DOHH2 (cell line): ENCODE measurements at regions not wholly inside any gene's neighbourhood (a gene's known extent, or its start where the extent isn't known, plus 50 kb on each side); places are given as distances from the start of the nearest gene placed in this dataset.

Experiments used
- H3F3A ChIP-seq: fragments of 200-600 bp; sonication (generic), shearing (Covaris generic); 2 replicates; pipeline ENCODE4 v1.6.0; 2016; ENCODE audit warnings: antibody characterized with exemption, mild to moderate bottlenecking; ENCODE audit not compliant: control insufficient read depth, insufficient read depth
- H3K27ac ChIP-seq: fragments of 200-600 bp; sonication (generic); 2 replicates; pipeline ENCODE4 v1.5.1; 2014; ENCODE audit warnings: low read depth, mild to moderate bottlenecking, low read length, moderate library complexity
- H3K27me3 ChIP-seq: fragments of 200-600 bp; sonication (generic); 2 replicates; pipeline ENCODE4 v1.6.1; 2014; ENCODE audit warnings: mild to moderate bottlenecking, low read length, mixed read lengths; ENCODE audit not compliant: control insufficient read depth
- H3K36me3 ChIP-seq: fragments of 200-600 bp; sonication (generic); 2 replicates; pipeline ENCODE4 v1.6.1; 2014; ENCODE audit warnings: mild to moderate bottlenecking, low read length, moderate library complexity, mixed read lengths; ENCODE audit not compliant: control insufficient read depth
- H3K4me1 ChIP-seq: fragments of 200-600 bp; sonication (generic); 2 replicates; pipeline ENCODE4 v1.6.1; 2014; ENCODE audit warnings: mild to moderate bottlenecking, low read length, mixed read lengths; ENCODE audit not compliant: control insufficient read depth
- H3K4me2 ChIP-seq: fragments of 200-600 bp; sonication (generic); 2 replicates; pipeline ENCODE4 v1.6.0; 2014; ENCODE audit warnings: mild to moderate bottlenecking, low read length, moderate library complexity
- H3K4me3 ChIP-seq: fragments of 200-600 bp; sonication (generic); 2 replicates; pipeline ENCODE4 v1.5.1; 2014; ENCODE audit warnings: mild to moderate bottlenecking, low read length, mixed read lengths
- H3K79me2 ChIP-seq: fragments of 200-600 bp; sonication (generic); 2 replicates; pipeline ENCODE4 v1.6.1; 2014; ENCODE audit warnings: mild to moderate bottlenecking, low read length, mixed read lengths; ENCODE audit not compliant: control insufficient read depth
- H3K9me2 ChIP-seq: fragments of 200-600 bp; sonication (generic); replicated peaks from 2 replicates; pipeline ENCODE4 v1.6.1; 2014; ENCODE audit warnings: mild to moderate bottlenecking, low read length, mixed read lengths; ENCODE audit not compliant: control insufficient read depth
- H3K9me3 ChIP-seq: fragments of 200-600 bp; sonication (generic); 2 replicates; pipeline ENCODE4 v1.6.1; 2014; ENCODE audit warnings: antibody characterized with exemption, low read length, mixed read lengths; ENCODE audit not compliant: control insufficient read depth, insufficient read depth
- H4K20me1 ChIP-seq: fragments of 200-600 bp; sonication (generic); 2 replicates; pipeline ENCODE4 v1.6.0; 2014; ENCODE audit warnings: low read depth, mild to moderate bottlenecking, antibody characterized with exemption, low read length, moderate library complexity; ENCODE audit not compliant: control insufficient read depth, insufficient read depth
- CTCF ChIP-seq: fragments of 200-600 bp; sonication (generic); IDR thresholded peaks from one replicate; pipeline ENCODE4 v1.5.1; 2014; ENCODE audit warnings: antibody characterized with exemption, mild to moderate bottlenecking, low read depth, low read length; ENCODE audit not compliant: poor library complexity, severe bottlenecking
- EZH2phosphoT487 ChIP-seq: fragments of 200-600 bp; sonication (generic); IDR thresholded peaks from 2 replicates; pipeline ENCODE4 v1.6.1; 2017; ENCODE audit warnings: borderline replicate concordance, mild to moderate bottlenecking, antibody characterized with exemption, low read length, moderate library complexity, mixed read lengths

DNA sequence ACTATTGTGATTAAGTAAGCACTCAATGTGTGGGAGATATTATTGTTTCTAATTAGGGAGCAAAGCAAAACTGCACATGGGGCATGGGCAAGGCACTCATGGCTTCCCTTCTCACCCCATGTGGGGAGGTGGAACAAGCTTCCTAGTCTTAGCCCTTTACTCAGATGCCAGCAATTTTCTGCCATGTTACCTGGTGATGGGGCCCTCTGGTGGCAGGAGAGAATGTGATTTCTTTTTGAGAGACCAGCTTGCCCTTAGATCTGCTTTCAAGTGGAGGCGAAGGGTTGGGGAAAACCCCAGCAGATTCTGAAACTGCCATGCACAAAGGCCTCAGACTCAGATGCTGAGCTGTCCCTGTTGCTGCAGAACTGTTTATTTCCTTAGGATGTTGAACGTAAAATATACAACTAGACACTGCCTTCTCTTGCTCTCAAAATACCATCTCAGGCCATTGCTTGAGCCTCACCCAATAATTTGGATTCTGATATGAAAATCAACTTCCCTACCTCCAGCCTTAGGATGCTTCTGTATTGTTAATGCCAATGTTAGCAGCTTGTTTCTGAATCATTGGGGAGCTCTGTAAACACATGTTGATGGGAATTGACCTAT lies 130.2 kb upstream of the TPRG1 start:
- no peaks in the 10 kb centered on the region for H3K36me3 ChIP-seq
- peaks cover 8% of the 10 kb centered on the region for H3K4me1 ChIP-seq
- H3K27ac ChIP-seq: no peak overlapping the region
- H3K79me2 ChIP-seq: no peaks in the 10 kb centered on the region
- no peak overlapping the region for H3K4me2 ChIP-seq
- H3K4me3 ChIP-seq: no peak overlapping the region
- peak; percentile 82 for TF ChIP-seq CTCF
- TF ChIP-seq EZH2phosphoT487: no peak
- H3K9me3 ChIP-seq: no peaks in the 10 kb centered on the region
- no peaks in the 10 kb centered on the region for H4K20me1 ChIP-seq
- H3F3A ChIP-seq: no peaks in the 10 kb centered on the region
- H3K27me3 ChIP-seq: 0 out of 2 replicates have a peak, but pooled peaks cover under 1% of the 10 kb centered on the region
- H3K9me2 ChIP-seq: no peaks in the 10 kb centered on the region

DNA sequence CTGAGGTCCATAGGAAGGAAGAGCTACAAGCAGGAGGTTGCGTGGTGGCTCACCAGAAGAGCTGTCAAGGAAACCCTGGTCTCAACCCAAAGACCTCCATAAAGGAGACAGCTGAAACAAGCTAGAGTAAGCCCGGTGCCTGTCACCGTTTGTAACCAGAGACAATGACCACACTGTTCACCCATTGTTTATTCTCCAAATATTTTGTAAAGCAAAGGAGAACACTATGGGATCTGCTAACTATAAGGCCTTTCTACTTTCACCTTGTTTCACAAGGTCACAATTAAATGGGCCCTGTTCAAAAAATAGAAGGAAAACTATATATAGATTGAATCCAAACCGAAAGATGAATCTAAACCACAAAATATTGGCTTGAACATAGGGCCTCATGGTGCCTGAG lies 128.9 kb upstream of the TPRG1 start:
- no peaks in the 10 kb centered on the region for H3F3A ChIP-seq
- peaks cover 8% of the 10 kb centered on the region for H3K4me1 ChIP-seq
- no peaks in the 10 kb centered on the region for H3K79me2 ChIP-seq
- no peak overlapping the region for H3K27ac ChIP-seq
- 0 out of 2 replicates have a peak, but pooled peaks cover 3% of the 10 kb centered on the region for H3K27me3 ChIP-seq
- H4K20me1 ChIP-seq: no peaks in the 10 kb centered on the region
- H3K9me3 ChIP-seq: no peaks in the 10 kb centered on the region
- H3K9me2 ChIP-seq: no peaks in the 10 kb centered on the region
- H3K36me3 ChIP-seq: no peaks in the 10 kb centered on the region
- no peak overlapping the region for H3K4me2 ChIP-seq
- TF ChIP-seq EZH2phosphoT487 (no peak), CTCF (no peak)
- H3K4me3 ChIP-seq: no peak overlapping the region

- Histone ChIP-seq H3K4me3 (no peak overlapping the region), H4K20me1 (no peaks in the 10 kb centered on the region), H3K36me3 (no peaks in the 10 kb centered on the region), H3K27ac (no peak overlapping the region), H3K9me3 (no peaks in the 10 kb centered on the region), H3K79me2 (no peaks in the 10 kb centered on the region), H3F3A (no peaks in the 10 kb centered on the region), H3K4me1 (no peaks in the 10 kb centered on the region), H3K9me2 (no peaks in the 10 kb centered on the region), H3K27me3 (peaks cover 8% of the 10 kb centered on the region; the same call in 1 of the 2 replicates), H3K4me2 (no peak overlapping the region)
- peak; percentile 43 for TF ChIP-seq CTCF
- TF ChIP-seq EZH2phosphoT487: no peak
Observed at GRCh38 chr3:189049458-189050236, 122.1 kb upstream of the TPRG1 start.
